PC-9 (cell line): ENCODE measurements at regions not wholly inside any gene's neighbourhood (a gene's known extent, or its start where the extent isn't known, plus 50 kb on each side); places are given as distances from the start of the nearest gene placed in this dataset.

Experiments
- BruUV-seq: library from RNA; stranded (reverse); fragments of 400-500 nt; replicated peaks from 2 replicates; lab custom pipeline; 2021; lab: Mats Ljungman, UMichigan
- CTCF ChIA-PET: fragments of 300-600 bp; sonication (Branson Sonifier 250); formaldehyde crosslinking; loops from one replicate; lab custom pipeline; 2022; ENCODE audit warnings: antibody characterized with exemption; lab: Charles Lee
- POLR2A ChIA-PET: fragments of 300-600 bp; sonication (Branson Sonifier 250); formaldehyde crosslinking; loops from one replicate; lab custom pipeline; 2022; ENCODE audit warnings: antibody characterized with exemption; ENCODE audit not compliant: unreplicated experiment; lab: Charles Lee
- DNase-seq, 2 experiments: peaks; one replicate each; pipeline versions ENCODE4 v3.0.0 to v3.0.0-alpha.2; 2015 to 2022; ENCODE audit warnings: mixed read lengths in 1 of 2
- H2AFZ ChIP-seq: fragments of 200-600 bp; sonication (generic); 2 replicates; pipeline ENCODE4 v1.8.1; 2017; ENCODE audit warnings: antibody characterized with exemption
- H3F3A ChIP-seq: fragments of 200-600 bp; sonication (generic); 2 replicates; pipeline ENCODE4 v1.8.1; 2017; ENCODE audit warnings: antibody characterized with exemption, mild to moderate bottlenecking, low read depth; ENCODE audit not compliant: insufficient read depth
- H3K27ac ChIP-seq: fragments of 200-600 bp; sonication (generic); 2 replicates; pipeline ENCODE4 v1.6.1; 2016; ENCODE audit warnings: mixed run types
- H3K27me3 ChIP-seq: fragments of 200-600 bp; sonication (generic); 2 replicates; pipeline ENCODE4 v1.6.1; 2016; ENCODE audit warnings: low read depth, mixed run types; ENCODE audit not compliant: insufficient read depth
- H3K36me3 ChIP-seq: fragments of 200-600 bp; sonication (generic); 2 replicates; pipeline ENCODE4 v1.6.1; 2016; ENCODE audit warnings: low read depth, mixed run types
- H3K4me1 ChIP-seq: fragments of 200-600 bp; sonication (generic); replicated peaks from 2 replicates; pipeline ENCODE4 v1.6.1; 2016; ENCODE audit warnings: mixed run types; ENCODE audit not compliant: insufficient read depth
- H3K4me2 ChIP-seq: fragments of 200-600 bp; sonication (generic); 2 replicates; pipeline ENCODE4 v1.6.1; 2017; ENCODE audit warnings: mixed run types
- H3K4me3 ChIP-seq: fragments of 200-600 bp; sonication (generic); 2 replicates; pipeline ENCODE4 v1.6.1; 2016; ENCODE audit warnings: mixed run types
- H3K79me2 ChIP-seq: fragments of 200-600 bp; sonication (generic); 2 replicates; pipeline ENCODE4 v1.6.1; 2017; ENCODE audit warnings: low read depth, mixed run types
- H3K9me2 ChIP-seq: fragments of 200-600 bp; sonication (generic); 2 replicates; pipeline ENCODE4 v1.8.1; 2017; ENCODE audit warnings: mild to moderate bottlenecking; ENCODE audit not compliant: insufficient read depth
- H3K9me3 ChIP-seq: fragments of 200-600 bp; sonication (generic); 2 replicates; pipeline ENCODE4 v1.8.1; 2016; ENCODE audit warnings: low read depth; ENCODE audit not compliant: insufficient read depth
- H4K20me1 ChIP-seq: fragments of 200-600 bp; sonication (generic); 2 replicates; pipeline ENCODE4 v1.8.1; 2017; ENCODE audit not compliant: insufficient read depth
- CTCF ChIP-seq: fragments of 200-600 bp; sonication (generic); conservative IDR thresholded peaks from 2 replicates; pipeline ENCODE4 v1.6.1; 2017; ENCODE audit warnings: mixed run types, antibody characterized with exemption, mild to moderate bottlenecking, moderate library complexity
- EZH2 ChIP-seq: fragments of 200-600 bp; sonication (generic); IDR thresholded peaks from 2 replicates; pipeline ENCODE4 v1.8.0; 2017; ENCODE audit warnings: antibody characterized with exemption, low read depth
- intact Hi-C: fragments of 100-400 bp; cut with micrococcal nuclease; formaldehyde crosslinking; loops from one replicate; pipeline ENCODE4 v1.10.0; 2022; ENCODE audit not compliant: unreplicated experiment

GRCh38 chr16:54359081-54359480 lies 72.5 kb upstream of the IRX3 start:
- ChIA-PET POLR2A (no interaction called here), CTCF (no interaction called here)
- Histone ChIP-seq H3F3A (no peaks in the 10 kb centered on the region), H3K4me2 (no peak overlapping the region), H3K4me3 (no peak overlapping the region), H3K79me2 (no peaks in the 10 kb centered on the region), H3K4me1 (no peaks in the 10 kb centered on the region), H3K27ac (no peak overlapping the region), H3K9me2 (no peaks in the 10 kb centered on the region), H3K27me3 (no peaks in the 10 kb centered on the region), H2AFZ (no peak overlapping the region), H4K20me1 (no peaks in the 10 kb centered on the region), H3K36me3 (no peaks in the 10 kb centered on the region), H3K9me3 (no peaks in the 10 kb centered on the region)
- DNase-seq: no peak
- intact Hi-C loops: no loop called here
- TF ChIP-seq EZH2: no peak
- no peak for TF ChIP-seq CTCF
- no TSS peak for BruUV-seq

- TF ChIP-seq CTCF: no peak
- no peak for TF ChIP-seq EZH2
- Histone ChIP-seq H3K9me3 (no peaks in the 10 kb centered on the region), H3K36me3 (no peaks in the 10 kb centered on the region), H3K4me2 (no peak overlapping the region), H3K79me2 (no peaks in the 10 kb centered on the region), H3K27me3 (no peaks in the 10 kb centered on the region), H3K4me1 (no peaks in the 10 kb centered on the region), H4K20me1 (no peaks in the 10 kb centered on the region), H3K27ac (no peak overlapping the region), H3K9me2 (no peaks in the 10 kb centered on the region), H3K4me3 (no peak overlapping the region), H3F3A (no peaks in the 10 kb centered on the region), H2AFZ (no peak overlapping the region)
- ChIA-PET CTCF (no interaction called here), POLR2A (no interaction called here)
- DNase-seq: no peak
- BruUV-seq: no TSS peak
- intact Hi-C loops: no loop called here
Measured at GRCh38 chr16:54356391-54356790, 69.8 kb upstream of the IRX3 start.

GRCh38 chr16:54355251-54355650 lies 68.7 kb upstream of the IRX3 start:
- no peak overlapping the region for H3K27ac ChIP-seq
- no peak overlapping the region for H2AFZ ChIP-seq
- no peaks in the 10 kb centered on the region for H3F3A ChIP-seq
- intact Hi-C loops: no loop called here
- H4K20me1 ChIP-seq: no peaks in the 10 kb centered on the region
- no peak overlapping the region for H3K4me3 ChIP-seq
- no peaks in the 10 kb centered on the region for H3K27me3 ChIP-seq
- H3K9me2 ChIP-seq: no peaks in the 10 kb centered on the region
- H3K4me1 ChIP-seq: no peaks in the 10 kb centered on the region
- TF ChIP-seq EZH2 (no peak), CTCF (no peak)
- no peaks in the 10 kb centered on the region for H3K9me3 ChIP-seq
- H3K36me3 ChIP-seq: no peaks in the 10 kb centered on the region
- ChIA-PET CTCF (no interaction called here), POLR2A (no interaction called here)
- no TSS peak for BruUV-seq
- DNase-seq: peak in 1 of 2 experiments; percentile 41
- no peaks in the 10 kb centered on the region for H3K79me2 ChIP-seq
- no peak overlapping the region for H3K4me2 ChIP-seq
